Fibroblast of lung (primary cell): ENCODE measurements at regions not wholly inside any gene's neighbourhood (a gene's known extent, or its start where the extent isn't known, plus 50 kb on each side); places are given as distances from the start of the nearest gene placed in this dataset.

Experiments used
- DNase-seq, 2 donors: peaks; one replicate each; pipeline versions ENCODE4 v3.0.0 to v3.0.0-alpha.2; 2010; ENCODE audit warnings: low read depth in 2 of 2
- H2AFZ ChIP-seq: 2 replicates; pipeline ENCODE4 v1.5.1; 2012; ENCODE audit warnings: low read length, control low read depth, inconsistent platforms
- H3K27ac ChIP-seq: 2 replicates; pipeline ENCODE4 v1.5.1; 2011; ENCODE audit warnings: low read length, control low read depth; ENCODE audit not compliant: insufficient read depth
- H3K27me3 ChIP-seq: 2 replicates; pipeline ENCODE4 v1.5.1; 2011; ENCODE audit warnings: mild to moderate bottlenecking, low read length; ENCODE audit not compliant: control insufficient read depth, insufficient read depth
- H3K36me3 ChIP-seq: 2 replicates; pipeline ENCODE4 v1.5.1; 2011; ENCODE audit warnings: low read length; ENCODE audit not compliant: control insufficient read depth, insufficient read depth
- H3K4me1 ChIP-seq: 2 replicates; pipeline ENCODE4 v1.5.1; 2011; ENCODE audit warnings: low read length; ENCODE audit not compliant: control insufficient read depth, insufficient read depth; ENCODE audit errors: extremely low read depth
- H3K4me2 ChIP-seq: 2 replicates; pipeline ENCODE4 v1.5.1; 2011; ENCODE audit warnings: low read length, control low read depth; ENCODE audit not compliant: insufficient read depth; ENCODE audit errors: extremely low read depth
- H3K4me3 ChIP-seq, 4 experiments: fragments of 200-600 bp in 1 of 4; sonication (generic) in 1 of 4; replicated peaks in 1 of 4; 2 replicates each; pipeline ENCODE4 v1.5.1; 2011 to 2016; ENCODE audit warnings: low read length in 4 of 4, low read depth in 3 of 4, mild to moderate bottlenecking in 3 of 4, control low read depth in 2 of 4, inconsistent platforms in 1 of 4, mixed read lengths in 1 of 4; ENCODE audit not compliant: insufficient read depth in 1 of 4; ENCODE audit errors: control extremely low read depth in 1 of 4
- H3K79me2 ChIP-seq: 2 replicates; pipeline ENCODE4 v1.5.1; 2012; ENCODE audit warnings: mild to moderate bottlenecking, low read length, inconsistent platforms; ENCODE audit not compliant: control insufficient read depth, insufficient read depth
- H3K9ac ChIP-seq: 2 replicates; pipeline ENCODE4 v1.5.1; 2011; ENCODE audit warnings: mild to moderate bottlenecking, low read length, control low read depth; ENCODE audit not compliant: insufficient read depth
- H3K9me3 ChIP-seq: 2 replicates; pipeline ENCODE4 v1.5.1; 2012; ENCODE audit warnings: low read depth, low read length; ENCODE audit not compliant: control insufficient read depth, insufficient read depth
- H4K20me1 ChIP-seq: 2 replicates; pipeline ENCODE4 v1.5.1; 2011; ENCODE audit warnings: low read length; ENCODE audit not compliant: control insufficient read depth, insufficient read depth; ENCODE audit errors: extremely low read depth
- EZH2 ChIP-seq: IDR thresholded peaks from 2 replicates; pipeline ENCODE4 v1.5.1; 2012; ENCODE audit warnings: low read length, control low read depth, mild to moderate bottlenecking; ENCODE audit errors: missing control alignments
- TF ChIP-seq, protein P1 (sequence below), 2 donors: IDR thresholded peaks in 1 of 2; conservative IDR thresholded peaks in 1 of 2; 1 replicate in 1 of 2; 2 replicates in 1 of 2; pipeline ENCODE4 v1.5.1; 2011 to 2012; ENCODE audit warnings: low read length in 2 of 2, control low read depth in 1 of 2, inconsistent platforms in 1 of 2, low read depth in 1 of 2, mild to moderate bottlenecking in 1 of 2

DNA sequence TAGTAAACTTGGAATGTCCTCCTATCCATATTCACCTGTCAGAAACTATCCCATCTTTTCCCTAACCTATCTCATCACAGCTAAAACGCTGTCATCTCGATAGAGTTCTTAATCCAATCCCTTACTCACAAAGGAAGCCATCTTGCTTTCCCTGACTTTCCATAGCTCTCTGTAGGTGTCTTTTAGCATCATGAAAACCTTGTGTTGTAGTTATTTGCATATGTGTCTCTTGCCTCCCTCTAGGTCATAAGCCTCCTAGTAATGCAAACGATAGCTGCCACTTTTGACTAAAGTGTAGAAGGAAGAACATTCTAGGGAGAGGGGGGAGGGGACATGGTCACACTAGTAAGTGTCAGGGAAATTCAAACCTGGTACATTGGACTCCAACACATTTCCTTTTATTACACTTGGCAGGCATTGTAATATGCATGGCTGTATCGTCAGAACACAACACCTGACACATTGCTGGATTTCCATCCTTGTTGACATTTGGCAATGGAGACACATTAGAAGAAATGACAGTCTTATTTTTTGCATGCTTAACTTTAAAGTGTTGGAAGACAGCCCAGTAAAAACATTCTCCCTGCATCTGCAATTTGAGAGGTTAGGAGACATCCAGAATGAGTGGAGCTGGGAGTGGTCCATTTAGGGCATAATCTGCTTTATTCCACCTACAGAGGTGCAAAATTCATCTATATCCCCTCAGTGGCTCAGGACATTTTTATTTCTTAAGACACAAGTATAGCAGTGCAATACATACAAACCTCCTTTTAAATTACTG is 283.4 kb downstream of the HAO1 start:
- H3K4me1 ChIP-seq: no peaks in the 10 kb centered on the region
- H3K27ac ChIP-seq: no peak overlapping the region
- DNase-seq: no peak
- H3K9me3 ChIP-seq: no peaks in the 10 kb centered on the region
- H3K9ac ChIP-seq: no peak overlapping the region
- no peak overlapping the region for H3K4me3 ChIP-seq
- H4K20me1 ChIP-seq: no peaks in the 10 kb centered on the region
- H3K4me2 ChIP-seq: no peak overlapping the region
- no peaks in the 10 kb centered on the region for H3K36me3 ChIP-seq
- TF ChIP-seq EZH2: no peak
- TF ChIP-seq, protein P1, sequence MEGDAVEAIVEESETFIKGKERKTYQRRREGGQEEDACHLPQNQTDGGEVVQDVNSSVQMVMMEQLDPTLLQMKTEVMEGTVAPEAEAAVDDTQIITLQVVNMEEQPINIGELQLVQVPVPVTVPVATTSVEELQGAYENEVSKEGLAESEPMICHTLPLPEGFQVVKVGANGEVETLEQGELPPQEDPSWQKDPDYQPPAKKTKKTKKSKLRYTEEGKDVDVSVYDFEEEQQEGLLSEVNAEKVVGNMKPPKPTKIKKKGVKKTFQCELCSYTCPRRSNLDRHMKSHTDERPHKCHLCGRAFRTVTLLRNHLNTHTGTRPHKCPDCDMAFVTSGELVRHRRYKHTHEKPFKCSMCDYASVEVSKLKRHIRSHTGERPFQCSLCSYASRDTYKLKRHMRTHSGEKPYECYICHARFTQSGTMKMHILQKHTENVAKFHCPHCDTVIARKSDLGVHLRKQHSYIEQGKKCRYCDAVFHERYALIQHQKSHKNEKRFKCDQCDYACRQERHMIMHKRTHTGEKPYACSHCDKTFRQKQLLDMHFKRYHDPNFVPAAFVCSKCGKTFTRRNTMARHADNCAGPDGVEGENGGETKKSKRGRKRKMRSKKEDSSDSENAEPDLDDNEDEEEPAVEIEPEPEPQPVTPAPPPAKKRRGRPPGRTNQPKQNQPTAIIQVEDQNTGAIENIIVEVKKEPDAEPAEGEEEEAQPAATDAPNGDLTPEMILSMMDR (conservative IDR thresholded peaks at IDR 0.05 in 1 of 2, IDR thresholded peaks at IDR 0.05 in 1 of 2; ENCODE audit: low read depth in 1 of 2, low read length in 2 of 2): no peak
- no peaks in the 10 kb centered on the region for H3K27me3 ChIP-seq
- no peaks in the 10 kb centered on the region for H3K79me2 ChIP-seq
- H2AFZ ChIP-seq: no peak overlapping the region

DNA sequence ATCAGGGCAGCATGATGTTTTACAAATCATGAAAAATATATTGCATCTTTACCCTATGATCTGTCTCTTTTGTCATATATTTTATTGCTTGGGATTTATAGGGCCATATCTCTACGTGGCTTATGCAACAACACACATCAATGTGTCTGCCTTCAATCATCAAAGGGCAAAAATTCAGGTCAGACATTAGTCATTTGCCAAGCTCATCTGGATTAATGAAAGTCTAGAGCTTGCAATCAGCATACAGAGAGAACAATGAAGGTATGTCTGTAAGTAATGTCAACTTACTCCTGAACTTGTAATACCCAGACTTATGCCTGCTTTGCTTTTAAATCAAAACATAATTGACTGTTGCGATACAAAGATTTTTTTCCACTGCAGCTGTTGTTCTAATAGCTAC is 282.7 kb downstream of the HAO1 start:
- no peak for DNase-seq
- Histone ChIP-seq H3K27ac (no peak overlapping the region), H3K4me2 (no peak overlapping the region), H4K20me1 (no peaks in the 10 kb centered on the region), H3K4me1 (no peaks in the 10 kb centered on the region), H2AFZ (no peak overlapping the region), H3K4me3 (no peak overlapping the region), H3K9ac (no peak overlapping the region), H3K9me3 (no peaks in the 10 kb centered on the region), H3K36me3 (no peaks in the 10 kb centered on the region), H3K27me3 (no peaks in the 10 kb centered on the region), H3K79me2 (no peaks in the 10 kb centered on the region)
- TF ChIP-seq, protein P1 (conservative IDR thresholded peaks at IDR 0.05 in 1 of 2, IDR thresholded peaks at IDR 0.05 in 1 of 2; ENCODE audit: low read depth in 1 of 2, low read length in 2 of 2): no peak
- no peak for TF ChIP-seq EZH2

DNA sequence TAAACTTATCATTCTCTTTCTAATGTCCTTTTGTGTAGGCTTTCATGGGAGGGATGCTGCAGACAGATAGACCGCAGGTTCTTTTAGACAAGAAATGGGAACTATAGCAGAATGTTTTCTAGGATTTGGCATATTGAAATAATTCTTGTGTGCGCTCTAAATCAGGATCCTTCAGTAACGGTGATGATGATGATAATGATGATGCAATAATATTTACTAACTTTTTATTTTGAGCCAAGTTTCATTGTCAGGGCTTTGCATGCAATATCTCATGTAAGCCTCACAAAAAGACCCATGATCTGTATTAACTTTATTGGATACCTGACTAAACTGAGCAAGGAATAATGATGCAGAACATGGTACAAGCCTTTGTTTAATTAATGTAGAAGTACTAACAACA is 280.1 kb downstream of the HAO1 start:
- Histone ChIP-seq H3K4me1 (no peaks in the 10 kb centered on the region), H2AFZ (no peak overlapping the region), H3K9me3 (no peaks in the 10 kb centered on the region), H3K4me2 (no peak overlapping the region), H3K79me2 (no peaks in the 10 kb centered on the region), H3K27ac (no peak overlapping the region), H3K27me3 (no peaks in the 10 kb centered on the region), H3K9ac (no peak overlapping the region), H3K4me3 (no peak overlapping the region), H4K20me1 (no peaks in the 10 kb centered on the region), H3K36me3 (no peaks in the 10 kb centered on the region)
- DNase-seq: no peak
- TF ChIP-seq, protein P1 (conservative IDR thresholded peaks at IDR 0.05 in 1 of 2, IDR thresholded peaks at IDR 0.05 in 1 of 2; ENCODE audit: low read depth in 1 of 2, low read length in 2 of 2): no peak
- TF ChIP-seq EZH2: no peak
